Lower lobe of right lung (tissue), 2 donors: ENCODE measurements at regions not wholly inside any gene's neighbourhood (a gene's known extent, or its start where the extent isn't known, plus 50 kb on each side); places are given as distances from the start of the nearest gene placed in this dataset.

Source experiments
- ATAC-seq, 2 donors: fragments of 200-7000 bp; cut with Tn5 transposase; one replicate each; pipeline ENCODE4 v1.9.1; 2020 to 2022; ENCODE audit warnings: mild to moderate bottlenecking in 2 of 2, moderate library complexity in 2 of 2
- DNase-seq: peaks from one replicate; pipeline ENCODE4 v3.0.0-alpha.2; 2020
- H3K27ac ChIP-seq: fragments of 200-600 bp; one replicate; pipeline ENCODE4 v1.8.0; 2022
- H3K27me3 ChIP-seq: fragments of 200-600 bp; one replicate; pipeline ENCODE4 v1.8.0; 2022; ENCODE audit warnings: low read depth
- H3K36me3 ChIP-seq: fragments of 200-600 bp; one replicate; pipeline ENCODE4 v1.8.0; 2022; ENCODE audit warnings: mild to moderate bottlenecking
- H3K4me1 ChIP-seq: fragments of 200-600 bp; one replicate; pipeline ENCODE4 v1.8.0; 2022
- H3K4me3 ChIP-seq: fragments of 200-600 bp; one replicate; pipeline ENCODE4 v1.8.0; 2022; ENCODE audit warnings: mild to moderate bottlenecking
- H3K9me3 ChIP-seq: fragments of 200-600 bp; one replicate; pipeline ENCODE4 v1.8.0; 2022
- CTCF ChIP-seq: fragments of 200-600 bp; IDR thresholded peaks from one replicate; pipeline ENCODE4 v1.8.0; 2022; ENCODE audit warnings: antibody characterized with exemption, mild to moderate bottlenecking
- intact Hi-C: fragments of 100-400 bp; cut with DNase I; formaldehyde crosslinking; loops from one replicate; pipeline ENCODE4 v1.11.0; 2022
- donor health status: DM: no; HTN: yes; CAD: no; lungs with severe emphysema.

GRCh38 chr1:30232288-30232899, 491.0 kb downstream of the MATN1 start:
- no peak for DNase-seq
- no peaks in the 10 kb centered on the region for H3K36me3 ChIP-seq

GRCh38 chr1:30229960-30230359, 493.4 kb downstream of the MATN1 start:
- Histone ChIP-seq H3K36me3 (no peaks in the 10 kb centered on the region), H3K27me3 (no peaks in the 10 kb centered on the region), H3K4me3 (no peak overlapping the region), H3K27ac (no peak overlapping the region), H3K9me3 (no peaks in the 10 kb centered on the region), H3K4me1 (no peaks in the 10 kb centered on the region)
- ATAC-seq (no peak), DNase-seq (no peak)
- no peak for TF ChIP-seq CTCF
- intact Hi-C loops: no loop called here

More at GRCh38 chr1:30232288-30232899, 491.0 kb downstream of the MATN1 start:
- intact Hi-C loops: no loop called here
- H3K27me3 ChIP-seq: no peaks in the 10 kb centered on the region
- ATAC-seq: peak; percentile 52 to 59
- no peaks in the 10 kb centered on the region for H3K9me3 ChIP-seq
- H3K4me3 ChIP-seq: no peak overlapping the region
- TF ChIP-seq CTCF: peak; percentile 61
- no peaks in the 10 kb centered on the region for H3K4me1 ChIP-seq
- no peak overlapping the region for H3K27ac ChIP-seq

- Histone ChIP-seq H3K27ac (no peak overlapping the region), H3K36me3 (no peaks in the 10 kb centered on the region), H3K9me3 (no peaks in the 10 kb centered on the region), H3K27me3 (no peaks in the 10 kb centered on the region), H3K4me3 (no peak overlapping the region), H3K4me1 (no peaks in the 10 kb centered on the region)
- ATAC-seq (no peak), DNase-seq (no peak)
- intact Hi-C loops: no loop called here
- no peak for TF ChIP-seq CTCF
These were observed 493.8 kb downstream of the MATN1 start for GRCh38 chr1:30229557-30229956.

- no peak for TF ChIP-seq CTCF
- no peak overlapping the region for H3K27ac ChIP-seq
- DNase-seq (no peak), ATAC-seq (no peak)
- no peak overlapping the region for H3K4me3 ChIP-seq
- intact Hi-C loops: no loop called here
- no peaks in the 10 kb centered on the region for H3K9me3 ChIP-seq
- H3K27me3 ChIP-seq: no peaks in the 10 kb centered on the region
- no peaks in the 10 kb centered on the region for H3K4me1 ChIP-seq
- no peaks in the 10 kb centered on the region for H3K36me3 ChIP-seq
These were observed 496.7 kb downstream of the MATN1 start for GRCh38 chr1:30226648-30227047.

- H3K27me3 ChIP-seq: no peaks in the 10 kb centered on the region
- no peaks in the 10 kb centered on the region for H3K4me1 ChIP-seq
- no peaks in the 10 kb centered on the region for H3K36me3 ChIP-seq
- ATAC-seq (no peak), DNase-seq (no peak)
- intact Hi-C loops: no loop called here
- H3K9me3 ChIP-seq: no peaks in the 10 kb centered on the region
- TF ChIP-seq CTCF: no peak
- no peak overlapping the region for H3K27ac ChIP-seq
- H3K4me3 ChIP-seq: no peak overlapping the region
These were observed 498.0 kb downstream of the MATN1 start for GRCh38 chr1:30225357-30225756.

- DNase-seq (no peak), ATAC-seq (no peak)
- intact Hi-C loops: no loop called here
These were observed 503.7 kb downstream of the MATN1 start for GRCh38 chr1:30219675-30220074.

More at GRCh38 chr1:30219675-30220074, 503.7 kb downstream of the MATN1 start:
- no peaks in the 10 kb centered on the region for H3K36me3 ChIP-seq
- H3K9me3 ChIP-seq: no peaks in the 10 kb centered on the region
- H3K4me3 ChIP-seq: no peak overlapping the region
- TF ChIP-seq CTCF: no peak
- no peaks in the 10 kb centered on the region for H3K4me1 ChIP-seq
- no peak overlapping the region for H3K27ac ChIP-seq
- H3K27me3 ChIP-seq: no peaks in the 10 kb centered on the region
